ENCODE measurements at regions not wholly inside any gene's neighbourhood (a gene's known extent, or its start where the extent isn't known, plus 50 kb on each side); places are given as distances from the start of the nearest gene placed in this dataset.
"Not testable (repeated sequence)": the region's sequence is repeated elsewhere in the genome, so short reads cannot be mapped to it uniquely, and the experiment has no call there.

DNA sequence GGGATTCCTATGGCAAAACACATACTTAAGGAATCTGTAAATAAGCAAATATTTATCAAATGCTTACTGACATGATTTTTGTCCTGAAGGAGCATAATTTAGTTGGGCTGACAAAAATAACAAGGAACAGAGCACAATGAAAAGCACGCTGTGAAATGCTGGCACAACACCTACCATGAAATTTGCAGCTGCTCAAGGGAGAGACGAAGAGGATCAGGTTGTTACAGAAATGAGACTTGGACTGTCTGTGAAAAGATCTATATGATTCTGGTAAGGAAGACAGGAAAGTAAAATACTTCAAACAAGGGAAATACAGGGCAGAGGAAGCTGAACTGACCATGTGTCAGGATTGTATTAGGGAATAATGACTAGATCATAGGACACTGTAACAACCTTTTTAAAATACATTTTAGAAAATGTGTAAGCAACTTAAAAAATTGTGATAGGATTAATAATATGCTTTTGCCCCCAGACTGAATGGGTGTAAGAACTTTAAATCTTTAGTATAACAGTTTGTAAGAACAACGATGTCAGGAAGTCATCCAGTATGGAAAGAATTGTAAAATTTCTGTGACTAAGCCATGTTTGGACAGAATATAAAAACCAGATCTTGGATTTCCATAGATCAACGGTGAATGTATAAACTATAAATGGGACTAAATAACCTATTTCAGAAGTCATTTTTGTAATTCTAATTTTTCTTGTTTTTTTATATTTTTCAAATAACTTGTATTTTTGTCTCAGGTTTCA lies 1556.0 kb downstream of the EFNB2 start:
- DNase-seq = no peak

GRCh38 chr13:104976986-104977385 lies 1558.5 kb downstream of the EFNB2 start:
- no peak for DNase-seq

GRCh38 chr13:104975272-104975671 lies 1560.2 kb downstream of the EFNB2 start:
- no peak for DNase-seq

DNA sequence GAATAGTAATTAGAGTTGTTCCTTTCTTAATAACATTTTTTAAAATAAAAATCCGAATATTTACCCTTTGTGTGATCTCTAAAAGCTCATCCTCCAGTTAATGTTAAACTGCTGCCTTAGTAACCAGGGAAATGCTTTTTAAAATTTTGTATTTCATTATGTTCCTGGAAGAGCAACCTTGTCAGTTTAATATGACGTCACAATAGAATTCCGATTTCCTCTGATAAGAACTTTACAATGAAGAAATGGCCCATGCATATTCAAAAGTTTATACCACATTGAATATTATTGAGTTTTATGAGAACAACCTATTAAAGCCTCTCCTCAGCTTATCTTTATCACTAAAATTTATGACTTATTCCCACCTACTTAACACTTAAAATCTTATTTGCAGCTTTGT lies 1566.6 kb downstream of the EFNB2 start:
- no peak for DNase-seq

DNA sequence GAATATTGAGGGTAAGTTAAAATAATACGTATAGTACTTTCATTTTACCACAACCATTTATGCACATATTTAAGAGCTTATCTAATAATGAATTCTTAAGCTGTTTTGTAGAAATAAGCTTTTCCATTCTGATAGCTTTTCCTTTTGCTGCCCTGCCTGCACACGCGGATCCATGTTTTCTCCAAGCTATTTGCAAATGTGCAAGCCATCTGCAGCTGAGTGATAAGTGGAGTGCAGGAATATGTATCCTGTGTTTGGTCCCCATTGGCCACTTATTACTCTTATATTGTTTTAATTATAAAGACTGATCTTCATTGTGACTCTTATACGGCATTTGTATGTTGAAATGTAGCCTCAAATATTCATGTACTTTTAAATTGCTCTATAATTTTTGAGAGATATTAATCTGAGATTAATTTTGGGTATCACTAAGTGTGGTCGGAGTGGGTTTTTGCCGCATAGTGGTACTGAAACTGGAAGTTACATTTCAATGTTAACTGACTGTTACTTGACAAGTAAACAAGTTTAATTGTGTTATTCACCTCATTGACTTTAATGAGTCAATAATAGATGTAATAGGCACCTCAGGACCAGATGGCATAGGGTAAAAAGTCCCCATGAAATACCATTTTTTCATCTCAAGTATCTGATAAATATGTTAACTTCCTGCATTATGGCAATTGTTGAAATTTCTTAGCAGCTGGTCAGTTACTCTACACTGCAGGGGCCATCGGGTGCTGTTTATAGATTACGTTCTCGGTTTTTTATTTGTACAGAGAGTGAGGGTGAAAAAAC lies 1567.4 kb downstream of the EFNB2 start:
- peak; percentile 9 for DNase-seq

GRCh38 chr13:104967376-104967775 lies 1568.1 kb downstream of the EFNB2 start:
- no peak for DNase-seq

DNA sequence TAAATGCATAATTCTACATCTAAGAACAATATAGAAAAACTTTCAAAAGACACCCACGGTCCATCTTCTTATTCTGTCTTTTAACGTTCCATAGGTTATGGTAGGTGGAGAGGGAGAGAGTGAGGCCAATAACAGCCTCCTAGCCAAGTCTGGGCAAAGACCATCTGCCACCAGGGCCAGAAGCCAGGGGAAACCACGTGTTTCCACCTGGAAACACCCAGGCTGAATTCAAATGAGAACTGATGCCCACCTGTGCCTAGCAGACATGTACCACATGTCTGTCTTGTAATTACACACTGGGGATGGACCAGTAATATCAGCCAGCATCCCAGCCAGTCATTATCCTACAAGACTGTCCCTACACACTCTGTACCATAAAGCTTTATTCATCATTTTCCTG lies 1573.1 kb downstream of the EFNB2 start:
- no peak for DNase-seq

GRCh38 chr13:104961246-104961645 lies 1574.2 kb downstream of the EFNB2 start:
- DNase-seq = no peak

DNA sequence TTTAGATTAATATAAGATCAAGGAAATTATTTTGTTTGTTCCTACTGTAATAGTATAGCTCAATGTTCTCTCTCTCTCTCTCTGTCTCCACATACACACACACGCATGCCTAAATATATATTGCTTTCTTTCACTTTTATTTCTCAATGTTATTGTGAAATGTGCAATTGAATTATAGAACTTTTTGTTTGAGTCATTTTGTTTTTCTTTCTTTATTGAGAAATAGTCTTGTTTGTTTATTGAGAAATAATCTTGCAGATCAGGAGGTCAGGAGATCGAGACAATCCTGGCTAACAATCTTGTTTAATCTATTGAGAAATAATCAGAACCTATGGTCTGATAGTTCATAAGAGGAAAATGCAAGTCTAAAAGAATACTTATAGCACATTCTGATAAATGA lies 1581.3 kb downstream of the EFNB2 start:
- DNase-seq = no peak

GRCh38 chr13:104953588-104953987 lies 1581.9 kb downstream of the EFNB2 start:
- no peak for DNase-seq

DNA sequence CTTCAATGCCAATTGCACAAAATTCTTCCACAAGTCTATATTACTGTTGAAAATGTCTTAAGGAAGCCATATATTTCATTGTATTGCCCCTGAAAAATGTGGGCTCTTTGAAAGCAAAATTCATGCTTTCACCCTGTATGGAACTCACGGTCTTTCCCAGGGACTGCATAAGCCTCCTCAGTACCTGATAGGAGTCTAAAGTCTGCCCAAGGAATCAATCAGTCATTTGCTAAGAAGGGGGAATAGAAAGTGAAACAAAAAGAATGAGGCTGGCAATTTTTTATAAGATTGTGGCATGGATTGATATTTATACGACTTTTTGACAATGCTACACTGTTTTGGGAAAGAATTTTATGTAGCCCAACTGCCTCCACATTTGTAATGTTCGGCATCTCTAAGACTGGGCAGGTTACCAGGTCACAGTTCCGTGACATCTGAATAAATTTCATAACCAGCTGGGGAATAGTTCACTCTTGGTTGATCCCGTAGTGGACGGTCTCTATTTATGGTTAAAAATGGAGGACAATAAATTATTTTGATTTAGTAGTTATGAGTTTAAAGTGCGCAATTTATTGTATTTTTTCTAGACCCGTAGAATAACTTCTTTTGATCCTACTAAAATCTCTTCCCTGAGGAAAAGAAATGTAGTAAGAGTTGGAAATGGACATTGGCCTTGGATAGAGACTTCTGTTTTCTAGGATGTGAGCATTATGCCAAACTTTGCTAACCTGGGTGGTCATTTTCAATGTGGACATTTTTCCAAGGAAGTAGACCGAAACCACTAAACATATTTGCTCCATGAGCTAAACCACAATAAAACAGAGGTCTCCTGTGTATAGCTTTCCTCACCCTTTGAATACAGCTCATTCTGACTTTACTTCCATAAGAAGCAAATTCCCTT lies 1585.4 kb downstream of the EFNB2 start:
- DNase-seq = no peak

- no peak for DNase-seq
Measured at GRCh38 chr13:104944176-104944575, 1591.3 kb downstream of the EFNB2 start.

DNA sequence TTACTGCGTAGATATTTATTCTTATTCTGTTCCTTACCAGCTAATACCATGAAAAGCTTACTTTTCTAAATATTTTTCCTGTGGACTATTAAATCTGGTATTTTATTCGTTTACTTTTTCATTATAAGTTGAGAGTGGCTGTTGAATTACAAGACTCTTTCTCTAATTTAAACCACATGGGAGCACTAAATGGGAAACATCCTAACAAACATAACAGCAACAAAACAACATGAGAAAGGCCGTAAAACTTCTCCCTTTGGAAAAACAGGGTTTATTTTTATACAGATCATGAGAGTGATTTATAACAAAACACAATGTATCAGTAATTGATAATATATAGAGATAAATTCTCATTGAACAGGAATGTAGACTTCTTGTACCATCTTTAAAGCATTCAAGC lies 1592.1 kb downstream of the EFNB2 start:
- no peak for DNase-seq

GRCh38 chr13:104937881-104938280 lies 1597.6 kb downstream of the EFNB2 start:
- DNase-seq = no peak

GRCh38 chr13:104936304-104936703 lies 1599.2 kb downstream of the EFNB2 start:
- no peak for DNase-seq

DNA sequence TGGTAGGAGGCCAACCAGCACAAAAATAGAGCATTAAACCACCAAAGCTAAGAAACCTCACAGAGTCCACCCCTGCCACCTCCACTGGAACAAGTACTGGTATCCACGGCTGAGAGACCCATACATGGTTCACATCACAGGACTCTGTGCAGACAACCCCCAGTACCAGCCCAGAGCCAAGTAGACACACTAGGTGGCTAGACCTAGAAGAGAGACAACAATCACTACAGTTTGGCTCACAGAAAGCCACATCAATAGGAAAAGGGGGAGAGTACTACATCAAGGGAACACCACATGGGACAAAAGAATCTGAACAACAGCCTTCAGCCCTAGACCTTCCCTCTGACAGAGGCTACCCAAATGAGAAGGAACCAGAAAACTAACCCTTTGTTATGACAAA lies 1614.9 kb downstream of the EFNB2 start:
- not testable (repeated sequence) for DNase-seq

DNA sequence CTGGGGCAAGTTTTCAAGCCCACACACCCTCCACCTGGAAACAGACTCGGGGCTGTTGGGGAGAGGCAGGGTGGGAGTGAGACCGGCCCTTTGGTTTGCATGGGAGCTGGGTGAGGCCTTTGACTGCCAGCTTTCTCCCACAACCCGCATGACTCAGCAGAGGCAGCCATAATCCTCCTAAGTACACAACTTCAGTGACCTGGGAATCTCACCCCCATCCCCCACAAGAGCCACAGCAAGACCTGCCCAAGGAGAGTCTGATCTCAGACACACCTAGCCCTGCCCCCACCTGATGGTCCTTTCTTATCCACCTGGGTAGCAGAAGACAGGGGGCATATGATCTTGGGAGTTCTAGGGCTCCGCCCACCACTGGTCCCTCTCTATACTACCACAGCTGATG lies 1615.4 kb downstream of the EFNB2 start:
- DNase-seq = no peak

- DNase-seq = no peak
Measured at GRCh38 chr13:104900191-104900817, 1635.2 kb downstream of the EFNB2 start.

- no peak for DNase-seq
Measured at GRCh38 chr13:104898484-104898883, 1637.0 kb downstream of the EFNB2 start.

DNA sequence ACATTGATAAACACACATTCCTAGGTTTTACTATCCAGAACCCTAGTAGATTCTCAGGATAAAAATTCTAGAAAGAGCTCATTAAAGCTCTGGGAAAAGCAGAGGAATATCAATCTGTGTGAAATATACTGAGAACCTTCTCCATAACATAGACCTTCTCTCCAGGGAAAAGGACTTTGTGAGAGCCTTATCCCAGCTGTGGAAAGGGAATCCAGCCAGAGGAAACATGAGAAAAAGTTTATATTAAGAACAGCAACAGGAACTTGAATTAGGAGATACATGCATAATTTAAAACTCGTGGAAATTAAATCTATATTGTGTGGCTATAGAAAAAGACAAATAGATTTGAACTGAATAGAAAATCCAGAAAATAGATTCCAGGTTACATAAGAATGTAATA lies 1639.9 kb downstream of the EFNB2 start:
- no peak for DNase-seq

DNA sequence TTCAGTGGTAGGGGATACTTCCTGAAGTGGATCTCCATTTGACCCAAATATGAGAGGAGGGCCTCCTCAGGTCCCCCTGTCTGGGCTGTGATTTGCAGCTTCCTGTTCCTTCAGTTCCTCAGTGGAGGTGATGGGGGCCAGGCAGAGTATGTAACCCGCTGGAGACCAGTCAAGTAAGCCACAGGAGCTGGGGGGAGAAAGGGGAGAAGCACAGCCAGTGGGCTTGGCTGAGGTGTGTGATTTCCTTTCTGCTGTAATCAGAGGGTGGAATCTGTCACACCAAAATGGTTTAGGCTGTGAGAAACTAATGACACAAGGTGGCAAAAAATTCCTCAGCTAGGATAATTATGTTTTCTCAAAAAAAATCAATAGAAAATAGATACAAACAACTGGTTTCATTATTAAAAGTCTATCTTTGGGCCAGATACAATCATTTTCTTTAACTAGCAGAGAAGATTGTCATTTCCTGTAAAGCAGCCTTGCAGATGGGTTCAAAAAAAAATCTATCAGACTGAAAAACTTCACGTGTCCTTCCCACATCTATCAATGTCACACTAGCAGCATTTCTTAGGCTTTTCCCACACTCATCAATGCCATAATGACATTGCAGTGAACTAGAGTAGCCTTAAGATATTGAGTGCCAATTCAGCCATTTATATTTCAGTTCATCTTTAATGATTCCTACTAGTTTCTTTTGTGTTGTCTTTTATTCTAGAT lies 1660.3 kb downstream of the EFNB2 start:
- DNase-seq = no peak

DNA sequence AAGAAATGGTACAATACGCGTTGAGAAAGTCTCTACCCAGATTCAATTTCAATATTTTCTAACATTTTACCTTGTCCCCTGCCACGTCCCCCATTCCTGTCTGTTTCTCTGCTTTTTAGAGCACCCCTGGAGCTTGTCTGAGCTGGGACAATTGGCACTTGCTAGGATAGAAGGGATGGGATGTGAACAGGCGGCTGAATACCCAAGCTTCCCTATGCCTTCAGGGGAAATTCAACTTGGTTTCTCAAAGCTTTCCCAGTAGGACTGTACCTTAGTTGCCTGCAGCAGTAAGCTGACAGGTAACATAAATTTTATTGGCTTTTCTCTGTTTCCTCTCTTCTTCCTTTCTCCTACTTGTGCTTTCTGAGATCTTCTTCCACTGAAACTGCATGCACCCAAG lies 1663.3 kb downstream of the EFNB2 start:
- no peak for DNase-seq

Measured in NCI-H1105 (cell line).